NB4 (cell line): ENCODE measurements at regions not wholly inside any gene's neighbourhood (a gene's known extent, or its start where the extent isn't known, plus 50 kb on each side); places are given as distances from the start of the nearest gene placed in this dataset.
A peak's percentile ranks its signal among the peaks of the same experiment; 100 is the strongest.
"Not testable (repeated sequence)": the region's sequence is repeated elsewhere in the genome, so short reads cannot be mapped to it uniquely, and the experiment has no call there.

Experiments used
- DNase-seq: peaks from one replicate; pipeline ENCODE4 v3.0.0; 2010; ENCODE audit warnings: low read depth
- H3K4me3 ChIP-seq: one replicate; pipeline ENCODE4 v1.5.1; 2011; ENCODE audit warnings: mild to moderate bottlenecking, low read depth, low read length, moderate library complexity
- CTCF ChIP-seq: IDR thresholded peaks from one replicate; pipeline ENCODE4 v1.5.1; 2012; ENCODE audit warnings: low read depth, low read length
- MAX ChIP-seq: IDR thresholded peaks from 2 replicates; pipeline ENCODE4 v1.6.1; 2011; ENCODE audit warnings: low read depth, low read length
- MYC ChIP-seq: IDR thresholded peaks from 2 replicates; pipeline ENCODE4 v1.6.1; 2011; ENCODE audit warnings: low read depth, low read length
- POLR2A ChIP-seq: IDR thresholded peaks from 2 replicates; pipeline ENCODE4 v1.6.1; 2011; ENCODE audit warnings: mild to moderate bottlenecking; ENCODE audit not compliant: insufficient read length; ENCODE audit errors: extremely low read depth

GRCh38 chr5:154654486-154655371 lies 100.4 kb upstream of the LARP1 start:
- peak; percentile 22 for DNase-seq
- TF ChIP-seq MYC (no peak), MAX (no peak), POLR2A (no peak), CTCF (no peak)
- H3K4me3 ChIP-seq, result no peak overlapping the region

- no peak for TF ChIP-seq MYC
- TF ChIP-seq MAX, result no peak
- TF ChIP-seq POLR2A, result no peak
- TF ChIP-seq CTCF, result no peak
- DNase-seq, result no peak
- H3K4me3 ChIP-seq, result no peak overlapping the region
Observed at GRCh38 chr5:154653764-154654485, 101.3 kb upstream of the LARP1 start.

GRCh38 chr5:154653418-154653763 lies 101.8 kb upstream of the LARP1 start:
- H3K4me3 ChIP-seq, result no peak overlapping the region
- no peak for TF ChIP-seq POLR2A
- TF ChIP-seq MYC, result no peak
- TF ChIP-seq CTCF, result no peak
- no peak for TF ChIP-seq MAX
- no peak for DNase-seq

GRCh38 chr5:154652746-154653417 lies 102.3 kb upstream of the LARP1 start:
- no peak overlapping the region for H3K4me3 ChIP-seq
- TF ChIP-seq MYC, result no peak
- no peak for TF ChIP-seq POLR2A
- no peak for DNase-seq

GRCh38 chr5:154651795-154652194 lies 103.4 kb upstream of the LARP1 start:
- not testable (repeated sequence) for DNase-seq, H3K4me3 ChIP-seq

- TF ChIP-seq CTCF, result no peak
- no peak for TF ChIP-seq MYC
- no peak for TF ChIP-seq MAX
- no peak for TF ChIP-seq POLR2A
- DNase-seq, result peak; percentile 57
- no peak overlapping the region for H3K4me3 ChIP-seq
Observed at GRCh38 chr5:154648706-154649105, 106.5 kb upstream of the LARP1 start.
